Suppressor macrophage treated with lipopolysaccharide for 1 hour (primary cell): ENCODE measurements at regions not wholly inside any gene's neighbourhood (a gene's known extent, or its start where the extent isn't known, plus 50 kb on each side); places are given as distances from the start of the nearest gene placed in this dataset.
A peak's percentile ranks its signal among the peaks of the same experiment; 100 is the strongest.

Experiments used
- DNase-seq, 3 donors: peaks; one replicate each; pipeline ENCODE4 v3.0.0-alpha.2; 2020 to 2022

DNA sequence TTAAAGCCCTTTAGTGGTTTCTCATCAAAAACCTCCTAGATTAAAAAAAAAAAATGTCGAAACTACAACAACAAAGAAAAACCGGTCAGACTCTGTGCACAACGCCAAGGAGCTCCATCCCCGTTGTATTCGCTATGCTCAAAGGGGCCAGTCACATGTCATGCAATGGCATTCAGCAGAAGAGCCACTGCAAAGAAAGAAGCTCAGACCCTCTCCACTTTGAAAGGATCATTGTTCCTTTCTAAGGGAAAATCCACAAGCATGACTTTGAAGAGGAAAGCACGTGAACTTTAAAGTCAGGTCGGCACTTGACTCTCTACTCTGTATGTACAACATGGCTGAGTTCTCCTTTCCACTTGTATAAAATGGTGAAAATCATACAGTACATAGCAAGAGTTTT, 655.6 kb downstream of the ETS1 start:
- no peak for DNase-seq

DNA sequence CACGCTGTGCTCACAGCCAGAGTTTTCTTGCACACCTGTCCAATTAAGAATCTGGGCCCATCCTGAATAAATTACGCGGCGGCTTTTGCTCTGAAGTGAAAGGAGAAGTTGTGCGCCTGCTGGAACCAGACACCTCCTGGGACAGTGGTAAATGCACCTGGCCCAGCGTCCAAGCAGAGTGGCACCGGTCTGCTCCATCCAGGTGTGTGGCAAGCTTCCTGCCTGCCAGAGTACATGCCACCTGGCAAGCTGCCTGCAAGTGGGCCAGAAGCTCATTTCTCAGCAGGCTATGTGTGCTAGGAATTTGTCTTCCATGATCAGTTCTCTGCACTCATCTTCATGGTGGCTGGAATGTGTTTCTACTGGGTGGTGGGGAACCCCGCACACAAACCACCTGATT, 660.6 kb downstream of the ETS1 start:
- no peak for DNase-seq

DNA sequence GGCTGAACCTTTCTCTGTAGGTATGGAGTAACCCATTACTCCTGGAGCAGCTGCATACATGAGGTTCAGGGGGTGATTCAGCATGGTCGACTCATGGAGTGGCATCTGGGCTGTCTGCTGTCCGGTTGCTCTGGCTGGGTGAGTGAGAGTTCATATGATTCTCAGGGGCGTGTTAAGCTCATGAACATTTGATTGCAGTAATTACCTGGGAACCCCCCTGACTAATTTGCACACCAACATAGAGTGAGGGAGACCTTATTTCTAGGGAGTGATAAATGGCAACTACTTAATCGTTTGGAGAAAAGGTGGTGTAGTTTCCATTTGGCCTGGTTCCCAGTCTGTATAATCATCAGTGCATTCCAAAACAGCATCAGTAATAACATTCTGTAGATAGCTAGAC, 661.9 kb downstream of the ETS1 start:
- DNase-seq: no peak

DNA sequence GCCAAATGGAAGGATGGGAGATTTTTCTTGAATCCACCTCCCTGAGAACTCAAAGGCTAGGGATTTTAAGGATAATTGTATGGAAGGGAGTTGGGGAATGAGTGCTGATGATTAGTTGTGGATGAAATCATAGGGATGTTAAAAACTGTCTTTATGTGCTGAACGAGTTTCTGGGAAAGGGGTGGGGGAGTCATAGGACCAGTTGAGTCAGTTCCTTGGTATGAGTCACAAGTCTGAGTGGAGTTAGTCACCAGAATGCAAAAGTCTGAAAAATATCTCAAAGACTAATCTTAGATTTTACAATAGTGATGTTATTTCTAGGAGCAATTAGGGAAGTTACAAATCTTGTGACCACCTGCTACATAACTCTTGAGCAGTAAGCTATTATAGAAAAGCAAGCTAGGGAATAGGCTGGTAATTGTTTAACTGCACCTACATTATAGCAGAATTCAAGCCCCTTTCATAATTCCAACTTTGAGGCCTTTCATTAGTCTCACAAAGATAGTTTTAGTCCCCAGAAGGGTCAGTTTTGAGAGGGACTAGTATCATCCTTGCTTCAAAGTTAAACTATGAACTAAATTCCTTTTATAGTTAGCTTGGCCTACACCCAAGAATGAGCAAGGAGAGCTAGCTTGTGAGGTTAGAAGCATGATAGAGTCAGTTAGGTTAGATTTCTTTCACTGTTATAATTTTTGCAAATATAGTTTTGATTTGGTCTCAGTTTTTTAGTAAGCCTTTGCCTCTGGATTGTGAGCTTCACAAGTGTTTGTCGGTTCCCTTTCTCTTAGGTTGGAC, 668.0 kb downstream of the ETS1 start:
- peak; percentile 7 to 50 (median 10) for DNase-seq

DNA sequence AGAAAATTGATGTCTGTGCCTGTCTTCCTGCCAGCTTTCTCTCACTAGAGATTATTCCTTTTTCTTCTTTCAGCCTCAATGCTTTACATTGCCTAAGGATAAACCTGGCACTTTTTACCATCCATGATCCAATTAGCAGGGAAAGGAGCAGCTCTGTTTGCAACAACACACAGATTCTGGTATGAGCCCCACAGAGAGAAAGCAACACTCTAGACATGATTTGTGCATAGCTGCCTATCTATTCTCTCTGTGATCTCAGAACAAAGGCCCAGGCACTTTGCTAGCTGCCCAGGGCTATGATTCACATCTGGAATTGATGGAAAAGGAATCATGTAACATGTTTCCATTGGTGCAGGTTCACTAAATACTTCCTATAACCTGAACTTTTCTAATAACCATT, 685.0 kb downstream of the ETS1 start:
- DNase-seq: no peak

DNA sequence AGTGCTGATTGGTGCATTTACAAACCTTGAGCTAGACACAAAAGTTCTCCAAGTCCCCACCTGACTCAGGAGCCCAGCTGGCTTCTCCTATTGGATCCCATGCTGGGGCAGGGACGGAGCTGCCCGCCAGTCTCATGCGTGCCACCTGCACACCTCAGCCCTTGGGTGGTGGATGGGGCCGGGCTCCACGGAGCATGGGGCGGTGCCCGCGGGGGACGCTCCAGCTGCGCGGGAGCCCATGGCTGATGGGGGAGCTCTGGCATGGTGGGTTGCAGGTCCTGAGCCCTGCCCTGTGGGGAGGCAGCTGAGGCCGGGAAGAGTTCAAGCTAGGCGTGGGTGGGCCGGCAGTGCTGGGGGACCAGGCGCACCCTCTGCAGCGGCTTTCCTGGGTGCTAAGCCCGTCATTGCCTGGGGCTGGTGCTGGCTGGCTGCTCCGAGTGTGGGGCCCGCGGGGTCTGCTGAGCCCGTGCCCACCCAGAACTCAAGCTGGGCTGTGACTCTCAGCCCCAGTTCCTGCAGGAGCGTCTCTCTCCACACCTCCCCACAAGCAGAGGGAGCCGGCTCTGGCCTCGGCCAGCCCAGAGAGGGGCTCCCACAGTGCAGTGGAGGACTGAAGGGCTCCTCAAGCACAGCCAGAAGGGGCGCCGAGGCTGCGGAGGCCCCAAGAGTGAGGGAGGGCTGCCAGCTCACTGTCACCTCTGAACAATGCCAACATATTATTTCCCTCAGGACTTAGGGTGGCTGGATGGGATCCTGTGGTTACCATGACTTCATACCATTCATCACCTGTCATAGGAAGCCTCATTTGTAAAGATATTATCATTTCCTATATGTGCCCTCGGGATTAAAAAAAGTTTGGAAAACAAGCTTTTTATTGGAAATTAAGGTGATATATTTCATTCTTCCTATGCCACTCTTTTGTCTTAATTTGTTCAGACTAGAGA, 688.7 kb downstream of the ETS1 start:
- DNase-seq: no peak

DNA sequence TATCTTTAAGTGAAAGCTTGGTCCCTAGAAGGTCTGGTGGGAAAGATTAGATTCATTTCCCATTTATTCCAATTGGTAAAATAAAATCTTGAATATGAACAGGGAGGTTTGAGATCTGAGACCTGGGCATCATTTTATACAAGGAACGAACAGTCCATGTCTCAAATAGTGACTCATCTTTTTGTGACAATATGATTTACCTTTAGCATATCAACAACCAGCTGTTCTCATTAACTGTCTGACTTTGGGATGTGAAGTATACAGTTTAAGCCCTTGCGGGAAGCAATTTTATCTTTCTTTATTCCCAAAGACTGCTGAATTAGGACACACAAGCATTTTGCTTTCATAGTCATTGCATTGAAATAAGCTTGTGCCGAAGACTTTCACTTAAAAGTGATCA, 691.6 kb downstream of the ETS1 start:
- no peak for DNase-seq

DNA sequence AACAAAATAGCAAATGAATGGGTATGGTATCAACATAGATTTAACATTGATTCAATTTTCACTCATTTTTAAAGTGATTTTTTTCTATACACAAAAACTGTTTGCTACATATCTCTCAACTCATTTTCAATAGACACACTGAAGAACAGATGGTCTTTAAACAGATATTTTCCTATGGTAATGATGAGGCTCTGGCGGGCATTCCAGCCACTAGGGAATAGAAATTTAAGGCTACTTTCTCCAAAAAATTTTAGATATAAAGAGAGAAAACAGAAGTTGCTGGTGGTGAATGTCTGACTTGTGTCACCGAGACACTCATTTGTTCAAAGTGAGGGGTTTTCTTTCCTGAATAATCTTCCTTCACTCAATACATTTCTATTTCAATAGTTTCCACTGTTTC, 693.0 kb downstream of the ETS1 start:
- no peak for DNase-seq

DNA sequence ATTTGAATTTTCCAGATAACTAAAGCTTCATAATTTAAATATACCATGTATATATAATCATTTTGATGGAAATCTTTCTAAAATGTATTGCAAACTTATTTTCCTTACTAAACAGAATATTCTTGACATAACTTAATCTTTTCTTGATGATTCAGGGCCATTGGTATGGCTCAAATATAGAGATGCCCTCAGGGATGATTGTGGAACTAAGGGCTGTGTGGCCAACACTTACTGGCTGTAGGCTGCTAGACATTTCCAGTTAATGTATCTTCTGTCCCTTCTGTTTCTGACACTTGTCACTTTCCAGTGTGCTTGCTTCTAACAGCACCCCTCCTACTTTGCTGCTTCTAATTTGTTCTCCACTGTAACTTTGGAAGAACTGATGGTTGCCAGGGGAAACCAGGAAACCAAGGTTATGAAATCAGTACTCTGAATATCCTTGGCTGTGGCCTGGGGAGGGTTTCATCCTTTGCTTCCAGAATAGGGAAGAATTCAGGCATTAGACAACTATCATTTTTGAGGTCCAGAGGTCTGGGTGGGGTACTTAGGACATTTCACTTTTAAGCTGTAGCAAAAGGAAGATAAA, 697.2 kb downstream of the ETS1 start:
- no peak for DNase-seq

DNA sequence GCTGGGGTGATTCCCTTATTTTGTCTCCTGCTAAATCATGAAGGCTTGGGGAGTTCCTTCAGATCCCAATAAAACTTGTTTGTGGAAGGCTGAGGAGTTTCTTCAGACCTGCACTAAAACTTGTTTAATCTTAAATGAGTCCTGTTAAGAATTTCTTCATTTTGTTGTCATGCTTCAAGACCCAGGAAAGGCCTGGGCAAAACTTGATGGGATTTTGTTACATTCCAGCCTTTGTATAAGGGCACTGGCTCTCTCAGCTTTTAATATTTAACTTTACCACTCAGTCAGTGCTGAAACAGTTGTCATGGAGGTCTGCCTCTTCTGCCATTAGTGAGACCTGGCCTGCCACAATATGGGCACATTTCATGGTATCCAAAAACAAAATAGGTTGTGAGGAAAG, 699.0 kb downstream of the ETS1 start:
- DNase-seq: no peak

DNA sequence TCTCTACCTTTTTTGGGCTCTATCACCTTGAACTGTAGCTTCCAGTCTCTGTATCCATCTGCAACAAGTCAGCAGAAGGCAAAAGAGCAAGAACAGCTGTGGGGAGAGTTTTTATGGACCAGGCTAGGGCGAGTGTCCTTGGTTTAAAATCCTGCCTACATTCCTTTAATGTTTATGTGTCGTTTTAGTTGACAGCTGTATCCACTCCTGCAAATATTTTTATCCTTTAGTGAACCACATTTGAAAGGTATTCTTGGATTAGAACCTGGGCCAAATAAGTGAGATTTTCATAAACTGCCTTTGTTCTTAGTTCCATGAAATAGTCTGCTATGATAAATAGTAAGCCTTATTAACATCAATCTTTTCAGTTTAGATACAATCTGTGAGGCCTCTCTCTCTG, 712.2 kb downstream of the ETS1 start:
- DNase-seq: no peak

DNA sequence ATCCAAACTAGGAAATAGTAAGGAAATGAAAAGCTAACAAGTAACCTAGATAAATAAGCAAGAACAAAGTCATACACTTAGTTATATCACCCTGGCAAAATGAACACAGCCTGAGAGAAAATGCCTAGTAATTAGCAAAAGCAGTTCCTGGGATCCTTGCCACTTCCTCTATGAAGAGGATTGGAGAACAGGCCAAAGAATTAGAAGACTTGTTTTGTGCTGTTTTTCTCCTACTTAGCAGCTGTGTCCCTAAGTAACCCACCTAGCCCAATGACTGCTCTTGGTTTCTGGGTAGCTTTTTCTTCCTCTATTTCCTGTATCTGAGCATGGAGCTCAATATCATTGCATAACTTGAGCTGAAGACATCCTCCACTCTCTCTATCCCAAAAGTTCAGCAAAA, 713.9 kb downstream of the ETS1 start:
- no peak for DNase-seq

DNA sequence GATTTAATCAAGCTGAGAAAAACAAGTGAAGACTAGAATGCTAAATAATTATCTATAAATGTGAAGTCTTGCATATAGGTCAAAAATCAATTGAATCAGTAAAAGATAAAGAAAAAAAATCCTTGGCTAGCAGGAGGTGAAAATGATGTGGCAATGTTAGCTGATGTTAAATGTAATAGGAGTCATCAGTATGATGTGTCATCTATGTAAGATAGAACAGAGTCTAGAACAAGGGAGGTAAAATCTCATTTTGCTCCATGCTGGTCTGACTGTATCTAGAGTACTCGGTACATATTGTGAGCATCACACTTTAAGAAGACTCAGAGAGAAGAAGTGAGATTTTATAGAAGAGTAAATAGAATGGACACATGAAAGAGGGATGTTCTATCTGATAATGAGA, 721.2 kb downstream of the ETS1 start:
- DNase-seq: no peak

DNA sequence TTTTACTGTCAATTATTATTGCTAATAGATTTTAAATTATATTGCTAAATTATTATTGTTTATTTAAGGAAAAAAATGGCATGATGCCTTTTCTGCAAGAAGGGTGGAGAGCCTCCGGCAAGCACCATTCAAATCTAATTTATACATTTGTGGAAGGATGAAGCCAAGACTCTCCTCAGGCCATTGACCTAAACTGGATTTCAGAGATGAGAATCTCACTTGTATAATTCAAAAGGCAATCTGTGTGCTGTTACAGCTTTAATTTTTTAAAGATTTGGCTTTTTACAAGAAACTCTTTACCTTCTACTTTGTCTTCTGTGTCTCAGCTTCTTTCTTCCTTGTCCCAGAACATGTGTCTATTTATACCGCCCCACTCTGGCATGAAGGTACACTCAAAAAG, 722.5 kb downstream of the ETS1 start:
- DNase-seq: no peak

DNA sequence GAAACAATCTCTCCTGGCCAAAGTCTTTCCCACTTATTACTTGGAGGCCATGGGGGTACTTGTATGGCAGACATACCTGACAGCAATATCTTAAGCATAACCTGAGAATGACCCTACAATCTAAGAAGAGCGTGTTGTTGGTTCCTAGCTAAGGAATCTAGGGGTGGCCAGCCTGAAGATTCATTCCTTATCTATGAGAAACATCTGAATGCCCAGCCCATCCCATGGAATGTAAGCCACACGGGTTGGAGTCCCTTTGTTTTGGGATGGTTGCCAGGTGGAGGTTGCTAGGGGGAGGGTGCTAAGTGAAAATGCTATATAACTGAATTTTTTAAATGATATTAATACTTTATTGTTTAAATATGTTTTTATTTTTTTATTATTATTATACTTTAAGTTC, 725.0 kb downstream of the ETS1 start:
- no peak for DNase-seq

DNA sequence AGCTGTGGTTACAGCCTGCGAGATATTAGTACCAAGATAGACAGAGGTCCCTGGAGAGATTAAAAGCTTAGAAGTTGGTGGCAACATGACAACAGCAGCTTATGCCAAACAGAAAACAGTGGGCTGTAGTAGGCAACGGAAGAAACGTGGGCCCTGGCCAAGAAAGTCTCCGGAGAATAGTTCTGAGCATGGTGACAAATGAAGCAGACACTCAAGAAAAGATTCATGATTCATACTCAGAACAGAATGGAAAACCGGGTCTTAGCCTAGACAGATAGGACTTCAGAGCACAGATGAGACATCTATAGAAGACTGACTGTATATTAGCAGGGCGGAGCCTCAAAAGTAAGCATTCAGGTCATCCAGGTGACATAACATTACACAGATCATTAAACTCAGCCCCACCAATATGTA, 727.4 kb downstream of the ETS1 start:
- DNase-seq: no peak

DNA sequence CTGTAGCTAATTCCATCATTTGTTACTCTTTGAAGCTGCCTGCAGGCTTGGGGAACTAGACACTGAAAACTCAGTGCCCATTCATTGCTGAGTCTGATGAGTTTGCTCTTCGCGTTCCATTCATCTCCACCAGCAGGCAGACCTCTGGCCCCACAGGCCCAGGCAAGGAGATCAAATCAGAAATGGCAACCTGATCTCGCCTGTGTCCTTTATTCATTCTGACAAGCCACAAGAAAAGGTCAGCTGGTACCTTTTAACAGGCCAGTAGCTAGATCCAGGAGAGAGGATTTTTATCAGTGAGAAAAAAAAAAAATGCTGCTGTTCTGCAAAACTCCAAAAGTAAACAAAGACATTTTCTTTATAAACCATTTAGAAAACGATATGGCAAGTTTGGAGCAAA, 742.5 kb downstream of the ETS1 start:
- DNase-seq: no peak

DNA sequence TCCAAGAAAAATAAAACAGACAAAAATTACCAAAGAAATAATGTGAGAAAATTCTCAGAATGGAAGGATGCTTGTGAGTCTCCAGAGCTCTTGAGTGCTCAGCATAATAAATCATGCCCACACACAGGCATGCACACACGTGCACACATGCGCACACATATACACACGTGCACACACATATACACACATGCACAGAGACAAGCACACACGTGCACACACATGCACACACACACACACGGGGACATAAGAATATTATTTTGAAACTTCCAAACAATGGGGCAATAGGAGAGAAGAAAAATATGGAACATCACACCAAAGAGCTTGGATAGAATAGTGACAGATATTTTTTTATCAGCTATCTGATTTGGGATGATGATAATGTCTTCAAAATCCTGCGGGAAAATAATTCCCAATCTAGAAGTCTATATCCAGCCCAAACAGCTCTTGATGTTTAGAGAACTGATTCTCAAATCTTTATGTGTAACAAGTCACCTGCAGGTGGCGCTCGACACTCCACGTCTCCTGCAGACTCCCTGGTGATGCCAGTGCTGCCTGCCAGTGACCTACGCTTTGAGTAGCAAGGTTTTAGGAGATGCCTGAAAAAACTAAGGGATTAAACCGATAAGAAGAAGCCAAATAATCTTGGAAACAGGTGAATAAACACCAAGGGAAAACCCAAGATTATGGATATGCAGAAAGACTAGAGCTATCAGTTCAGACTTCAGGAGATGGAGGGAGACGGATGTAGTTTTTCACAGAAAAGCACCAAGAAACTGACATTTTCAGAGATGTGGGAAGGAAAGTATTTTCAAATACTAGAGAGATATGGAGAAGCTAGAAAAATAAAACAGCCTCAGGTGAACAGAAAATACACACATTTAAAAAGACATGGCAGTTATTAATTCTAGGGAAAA, 743.6 kb downstream of the ETS1 start:
- DNase-seq: peak; percentile 58 to 79 (median 67)

DNA sequence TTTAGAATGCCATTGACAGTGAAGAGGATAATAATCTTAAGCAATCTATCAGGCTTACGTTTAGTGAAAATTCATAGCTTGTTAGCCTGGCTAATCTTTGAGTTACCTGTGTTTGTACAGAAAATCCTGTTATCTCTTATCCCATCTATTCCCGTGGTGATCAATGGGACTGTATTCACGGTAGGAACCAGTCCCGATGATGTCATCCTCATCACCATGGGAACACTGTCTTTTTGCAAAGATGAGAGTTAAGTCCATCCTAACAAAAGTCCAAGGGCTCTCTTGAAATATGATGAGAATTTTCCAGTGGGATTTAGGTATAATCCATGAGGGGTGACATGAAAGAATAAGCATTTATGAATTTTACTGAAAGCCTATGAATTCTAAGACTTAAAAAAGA, 762.2 kb downstream of the ETS1 start:
- no peak for DNase-seq

DNA sequence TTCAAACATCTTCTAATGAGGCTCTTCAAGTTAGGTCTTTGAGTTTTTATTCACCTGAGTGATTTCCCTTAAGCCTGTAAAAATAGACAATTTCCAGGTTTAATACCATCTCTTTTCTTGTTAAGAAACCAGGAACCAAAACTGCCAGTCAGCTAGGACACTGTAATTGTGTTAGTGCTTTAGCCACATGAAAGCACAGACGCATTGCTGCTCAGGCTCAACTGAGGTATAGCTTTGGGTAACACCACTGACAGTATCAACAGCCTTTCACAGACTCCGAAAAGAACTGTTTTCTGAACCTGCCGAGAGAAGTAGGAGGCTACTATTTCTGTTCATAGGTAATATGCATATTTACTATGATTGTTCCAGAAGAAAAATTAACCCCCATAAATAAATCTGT, 768.7 kb downstream of the ETS1 start:
- DNase-seq: no peak

DNA sequence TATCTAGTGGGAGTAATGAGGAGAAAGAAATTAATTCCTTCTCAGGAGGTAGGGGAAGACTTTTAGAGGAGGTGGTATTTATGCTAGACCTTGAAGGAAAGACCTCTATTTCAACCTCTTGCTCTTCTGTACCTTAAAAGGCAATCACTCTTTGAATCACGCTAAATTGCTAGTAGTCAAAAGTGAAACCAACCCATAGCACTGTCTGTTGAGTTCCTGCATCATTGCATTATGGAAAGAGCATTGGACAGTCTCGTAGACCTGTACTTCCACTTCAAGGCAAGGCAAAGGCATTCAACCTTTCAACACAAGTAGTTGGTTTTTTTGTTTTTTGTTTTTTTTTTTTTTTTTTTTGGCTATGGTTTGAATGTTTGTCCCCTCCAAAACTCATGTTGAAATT, 770.4 kb downstream of the ETS1 start:
- DNase-seq: no peak

DNA sequence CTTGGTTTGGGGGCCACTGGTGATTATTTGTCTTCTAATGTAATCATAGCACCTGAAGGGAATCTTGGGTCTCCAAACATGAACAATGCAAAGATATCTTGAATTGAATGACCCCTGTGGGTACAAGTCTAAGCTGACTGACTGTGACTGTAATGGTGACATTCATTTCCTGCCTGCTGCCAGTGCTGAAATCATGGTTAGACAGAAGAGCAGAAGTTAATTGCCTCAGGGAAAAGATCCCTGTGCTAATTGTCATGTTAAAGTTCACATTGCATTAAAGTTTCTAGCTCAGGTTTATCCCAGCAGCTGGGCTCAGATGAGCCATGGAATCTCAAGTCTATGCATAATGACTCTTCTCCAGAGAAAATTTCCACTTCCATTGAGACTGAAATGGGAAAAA, 772.0 kb downstream of the ETS1 start:
- DNase-seq: no peak

DNA sequence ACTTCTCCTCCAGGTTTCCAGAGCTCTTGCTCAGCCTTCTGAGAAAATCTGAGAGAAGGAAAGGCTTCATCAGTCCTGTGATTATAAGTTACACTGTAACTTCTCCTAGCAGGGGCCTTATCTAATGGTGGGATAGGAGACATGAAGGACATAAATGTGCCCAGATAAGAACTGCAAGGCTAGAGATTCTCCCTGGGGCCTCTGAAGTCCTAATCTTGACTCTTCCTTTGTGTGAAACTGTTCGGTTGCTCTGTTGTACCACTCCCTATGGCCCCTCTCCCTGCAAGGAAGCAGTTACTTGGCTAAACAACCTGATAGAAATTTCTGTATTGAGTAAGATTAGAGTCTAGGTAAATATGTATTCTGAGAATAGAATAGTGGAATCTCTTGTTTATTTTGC, 780.9 kb downstream of the ETS1 start:
- no peak for DNase-seq
